Vagina (tissue), 2 donors: ENCODE measurements at regions not wholly inside any gene's neighbourhood (a gene's known extent, or its start where the extent isn't known, plus 50 kb on each side); places are given as distances from the start of the nearest gene placed in this dataset.

Source experiments
- DNase-seq, 2 donors: peaks; one replicate each; pipeline ENCODE4 v3.0.0-alpha.2; 2017; ENCODE audit errors: extremely low spot score in 2 of 2
- H3K27ac ChIP-seq: fragments of 200-600 bp; sonication (generic); one replicate; pipeline ENCODE4 v1.5.1; 2019
- H3K27me3 ChIP-seq: fragments of 200-600 bp; sonication (generic); one replicate; pipeline ENCODE4 v1.5.1; 2019
- H3K36me3 ChIP-seq, 2 donors: fragments of 200-600 bp; sonication (generic); one replicate each; pipeline ENCODE4 v1.5.1; 2017 to 2019
- H3K4me1 ChIP-seq: fragments of 200-600 bp; sonication (generic); one replicate; pipeline ENCODE4 v1.5.1; 2019
- H3K4me3 ChIP-seq, 2 donors: fragments of 200-600 bp; sonication (generic); 1 replicate in 1 of 2; 2 replicates in 1 of 2; pipeline ENCODE4 v1.5.1; 2016 to 2019
- H3K9me3 ChIP-seq: fragments of 200-600 bp; sonication (generic); one replicate; pipeline ENCODE4 v1.5.1; 2019
- CTCF ChIP-seq, 3 experiments: fragments of 450-650 bp in 2 of 3; fragments of 200-600 bp in 1 of 3; sonication (generic) in 1 of 3; IDR thresholded peaks; one replicate each; pipeline ENCODE4 v1.5.1; 2017 to 2019; ENCODE audit warnings: antibody characterized with exemption in 3 of 3, mild to moderate bottlenecking in 2 of 3, moderate library complexity in 2 of 3
- POLR2A ChIP-seq, 2 donors: fragments of 450-650 bp; IDR thresholded peaks; one replicate each; pipeline ENCODE4 v1.6.1; 2017; ENCODE audit warnings: antibody characterized with exemption in 2 of 2, mild to moderate bottlenecking in 2 of 2, moderate library complexity in 2 of 2
- POLR2AphosphoS5 ChIP-seq, 2 donors: sonication (generic); formaldehyde crosslinking; IDR thresholded peaks; one replicate each; pipeline ENCODE4 v1.9.0; 2017; ENCODE audit warnings: antibody characterized with exemption in 2 of 2, mild to moderate bottlenecking in 2 of 2, low read depth in 1 of 2; ENCODE audit not compliant: insufficient read depth in 1 of 2
- intact Hi-C: fragments of 100-400 bp; cut with DNase I; formaldehyde crosslinking; loops from one replicate; pipeline ENCODE4 v1.15.1; 2023

- Histone ChIP-seq H3K4me1 (peaks cover 32% of the 10 kb centered on the region), H3K27ac (peak overlapping the region; percentile 28), H3K27me3 (no peaks in the 10 kb centered on the region), H3K4me3 (no peak overlapping the region), H3K9me3 (no peaks in the 10 kb centered on the region), H3K36me3 (no peaks in the 10 kb centered on the region)
- TF ChIP-seq POLR2AphosphoS5 (IDR thresholded peaks at IDR 0.05; ENCODE audit: insufficient read depth in 1 of 2, low read depth in 1 of 2): no peak
- TF ChIP-seq POLR2A (IDR thresholded peaks at IDR 0.05): no peak
- TF ChIP-seq CTCF (IDR thresholded peaks at IDR 0.05): no peak
- DNase-seq: no peak
- intact Hi-C loops: no loop called here
Measured at GRCh38 chr16:86322806-86323205, 187.5 kb upstream of the FOXF1 start.

GRCh38 chr16:86324320-86324719, 186.0 kb upstream of the FOXF1 start:
- Histone ChIP-seq H3K9me3 (no peaks in the 10 kb centered on the region), H3K27ac (no peak overlapping the region), H3K4me1 (peaks cover 32% of the 10 kb centered on the region), H3K27me3 (no peaks in the 10 kb centered on the region), H3K4me3 (no peak overlapping the region), H3K36me3 (no peaks in the 10 kb centered on the region)
- TF ChIP-seq POLR2A (IDR thresholded peaks at IDR 0.05): no peak
- TF ChIP-seq POLR2AphosphoS5 (IDR thresholded peaks at IDR 0.05; ENCODE audit: insufficient read depth in 1 of 2, low read depth in 1 of 2): no peak
- TF ChIP-seq CTCF (IDR thresholded peaks at IDR 0.05): no peak
- intact Hi-C loops: no loop called here
- no peak for DNase-seq

- Histone ChIP-seq H3K9me3 (no peaks in the 10 kb centered on the region), H3K4me3 (no peak overlapping the region), H3K4me1 (peaks cover 30% of the 10 kb centered on the region), H3K27me3 (no peaks in the 10 kb centered on the region), H3K27ac (no peak overlapping the region), H3K36me3 (no peaks in the 10 kb centered on the region)
- no peak for DNase-seq
- TF ChIP-seq POLR2A (IDR thresholded peaks at IDR 0.05): no peak
- TF ChIP-seq POLR2AphosphoS5 (IDR thresholded peaks at IDR 0.05; ENCODE audit: insufficient read depth in 1 of 2, low read depth in 1 of 2): no peak
- no peak for TF ChIP-seq CTCF (IDR thresholded peaks at IDR 0.05)
- intact Hi-C loops: no loop called here
Measured at GRCh38 chr16:86325360-86325759, 185.0 kb upstream of the FOXF1 start.

GRCh38 chr16:86325895-86326294, 184.4 kb upstream of the FOXF1 start:
- Histone ChIP-seq H3K36me3 (no peaks in the 10 kb centered on the region), H3K4me3 (no peak overlapping the region), H3K9me3 (no peaks in the 10 kb centered on the region), H3K4me1 (peaks cover 25% of the 10 kb centered on the region), H3K27me3 (no peaks in the 10 kb centered on the region), H3K27ac (no peak overlapping the region)
- TF ChIP-seq CTCF (IDR thresholded peaks at IDR 0.05) (no peak), POLR2AphosphoS5 (IDR thresholded peaks at IDR 0.05; ENCODE audit: insufficient read depth in 1 of 2, low read depth in 1 of 2) (no peak), POLR2A (IDR thresholded peaks at IDR 0.05) (no peak)
- intact Hi-C loops: no loop called here
- DNase-seq: no peak

- Histone ChIP-seq H3K27me3 (no peaks in the 10 kb centered on the region), H3K4me1 (peaks cover 11% of the 10 kb centered on the region), H3K27ac (no peak overlapping the region), H3K4me3 (no peak overlapping the region), H3K36me3 (no peaks in the 10 kb centered on the region), H3K9me3 (no peaks in the 10 kb centered on the region)
- intact Hi-C loops: no loop called here
- DNase-seq: no peak
- TF ChIP-seq POLR2AphosphoS5 (IDR thresholded peaks at IDR 0.05; ENCODE audit: insufficient read depth in 1 of 2, low read depth in 1 of 2) (no peak), POLR2A (IDR thresholded peaks at IDR 0.05) (no peak), CTCF (IDR thresholded peaks at IDR 0.05) (no peak)
Measured at GRCh38 chr16:86327321-86327720, 183.0 kb upstream of the FOXF1 start.
